ENCODE measurements at regions not wholly inside any gene's neighbourhood (a gene's known extent, or its start where the extent isn't known, plus 50 kb on each side); places are given as distances from the start of the nearest gene placed in this dataset.

- Histone ChIP-seq H3K36me3 (replicated peaks; ENCODE audit: insufficient read depth, low read length) (no peaks in the 10 kb centered on the region), H3K4me1 (ENCODE audit: low read length) (no peaks in the 10 kb centered on the region), H3K9ac (ENCODE audit: low read length) (no peak overlapping the region), H3K79me2 (ENCODE audit: low read length) (no peaks in the 10 kb centered on the region), H3K27ac (ENCODE audit: low read length) (no peak overlapping the region), H3K9me3 (replicated peaks; ENCODE audit: insufficient read depth, low read length) (no peaks in the 10 kb centered on the region), H2AFZ (ENCODE audit: low read length) (no peak overlapping the region), H3K9me2 (replicated peaks; ENCODE audit: insufficient read depth, low read length) (no peaks in the 10 kb centered on the region), H3K27me3 (replicated peaks; ENCODE audit: insufficient read depth, low read length) (no peaks in the 10 kb centered on the region), H3K4me3 (ENCODE audit: low read length) (no peak overlapping the region), H3F3A (ENCODE audit: insufficient read depth, low read length) (no peaks in the 10 kb centered on the region), H3K4me2 (ENCODE audit: low read depth, low read length) (no peak overlapping the region), H4K20me1 (ENCODE audit: insufficient read depth, low read length) (no peaks in the 10 kb centered on the region)
- no peak for DNase-seq
- TF ChIP-seq CTCF (IDR thresholded peaks at IDR 0.05; ENCODE audit: low read length) (no peak), EZH2phosphoT487 (IDR thresholded peaks at IDR 0.05; ENCODE audit: low read length) (no peak), EZH2 (optimal IDR thresholded peaks at IDR 0.05; ENCODE audit: low read depth, low read length) (no peak)
Observed at GRCh38 chr9:88689509-88690298, 154.7 kb downstream of the NXNL2 start.

- Histone ChIP-seq H3K9me2 (replicated peaks; ENCODE audit: insufficient read depth, low read length) (no peaks in the 10 kb centered on the region), H3K27ac (ENCODE audit: low read length) (no peak overlapping the region), H3K4me1 (ENCODE audit: low read length) (no peaks in the 10 kb centered on the region), H3K79me2 (ENCODE audit: low read length) (no peaks in the 10 kb centered on the region), H3K4me2 (ENCODE audit: low read depth, low read length) (no peak overlapping the region), H3F3A (ENCODE audit: insufficient read depth, low read length) (no peaks in the 10 kb centered on the region), H3K9ac (ENCODE audit: low read length) (no peak overlapping the region), H3K4me3 (ENCODE audit: low read length) (no peak overlapping the region), H3K36me3 (replicated peaks; ENCODE audit: insufficient read depth, low read length) (no peaks in the 10 kb centered on the region), H2AFZ (ENCODE audit: low read length) (no peak overlapping the region), H3K27me3 (replicated peaks; ENCODE audit: insufficient read depth, low read length) (no peaks in the 10 kb centered on the region), H4K20me1 (ENCODE audit: insufficient read depth, low read length) (no peaks in the 10 kb centered on the region), H3K9me3 (replicated peaks; ENCODE audit: insufficient read depth, low read length) (no peaks in the 10 kb centered on the region)
- no peak for TF ChIP-seq EZH2 (optimal IDR thresholded peaks at IDR 0.05; ENCODE audit: low read depth, low read length)
- TF ChIP-seq CTCF (IDR thresholded peaks at IDR 0.05; ENCODE audit: low read length), result no peak
- no peak for TF ChIP-seq EZH2phosphoT487 (IDR thresholded peaks at IDR 0.05; ENCODE audit: low read length)
- no peak for DNase-seq
Observed at GRCh38 chr9:88690628-88691027, 155.7 kb downstream of the NXNL2 start.

DNA sequence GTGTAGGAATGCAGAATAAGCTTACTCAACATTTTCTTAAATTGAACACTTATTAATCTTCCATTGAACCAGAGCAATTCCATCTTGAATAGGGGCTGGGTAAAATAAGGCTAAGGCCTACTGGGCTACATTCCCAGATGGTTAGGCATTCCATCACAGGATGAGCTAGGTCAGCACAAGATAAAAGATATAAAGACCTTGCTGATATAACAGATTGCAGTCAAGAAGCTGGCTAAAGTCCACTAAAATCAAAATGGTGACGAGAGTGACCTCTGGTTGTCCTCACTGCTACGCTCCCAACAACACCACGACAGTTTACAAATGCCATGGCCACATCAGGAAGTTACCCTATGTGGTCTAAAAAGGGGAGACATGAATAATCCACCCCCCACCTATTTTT, 156.1 kb downstream of the NXNL2 start:
- H3K9me2 ChIP-seq (replicated peaks; ENCODE audit: insufficient read depth, low read length), result no peaks in the 10 kb centered on the region
- no peaks in the 10 kb centered on the region for H3K36me3 ChIP-seq (replicated peaks; ENCODE audit: insufficient read depth, low read length)
- no peaks in the 10 kb centered on the region for H3K9me3 ChIP-seq (replicated peaks; ENCODE audit: insufficient read depth, low read length)
- H3K9ac ChIP-seq (ENCODE audit: low read length), result no peak overlapping the region
- TF ChIP-seq EZH2 (optimal IDR thresholded peaks at IDR 0.05; ENCODE audit: low read depth, low read length) (no peak), CTCF (IDR thresholded peaks at IDR 0.05; ENCODE audit: low read length) (no peak), EZH2phosphoT487 (IDR thresholded peaks at IDR 0.05; ENCODE audit: low read length) (no peak)
- H3F3A ChIP-seq (ENCODE audit: insufficient read depth, low read length), result no peaks in the 10 kb centered on the region
- H2AFZ ChIP-seq (ENCODE audit: low read length), result no peak overlapping the region
- H4K20me1 ChIP-seq (ENCODE audit: insufficient read depth, low read length), result no peaks in the 10 kb centered on the region
- no peak for DNase-seq
- H3K79me2 ChIP-seq (ENCODE audit: low read length), result no peaks in the 10 kb centered on the region
- no peak overlapping the region for H3K4me2 ChIP-seq (ENCODE audit: low read depth, low read length)
- H3K27ac ChIP-seq (ENCODE audit: low read length), result no peak overlapping the region
- no peak overlapping the region for H3K4me3 ChIP-seq (ENCODE audit: low read length)
- no peaks in the 10 kb centered on the region for H3K4me1 ChIP-seq (ENCODE audit: low read length)
- no peaks in the 10 kb centered on the region for H3K27me3 ChIP-seq (replicated peaks; ENCODE audit: insufficient read depth, low read length)
